SK-N-SH (cell line): ENCODE measurements at regions not wholly inside any gene's neighbourhood (a gene's known extent, or its start where the extent isn't known, plus 50 kb on each side); places are given as distances from the start of the nearest gene placed in this dataset.
A peak's percentile ranks its signal among the peaks of the same experiment; 100 is the strongest.

Experiments used
- CTCF ChIA-PET: fragments of 300-600, 350-600 bp; formaldehyde crosslinking; extraction: SDS; loops from one replicate; lab custom pipeline; 2021; lab: Yijun Ruan, JAX
- POLR2A ChIA-PET: fragments of 350-600 bp; sonication (Branson Sonifier 250); formaldehyde crosslinking; extraction: SDS; loops from one replicate; lab custom pipeline; 2020; ENCODE audit warnings: antibody characterized with exemption, inconsistent platforms; lab: Yijun Ruan, JAX
- DNase-seq: peaks from one replicate; pipeline ENCODE4 v3.0.0; 2012
- H2AFZ ChIP-seq: fragments of 200-600 bp; sonication (generic); 2 replicates; pipeline ENCODE4 v1.8.1; 2016; ENCODE audit warnings: antibody characterized with exemption, mild to moderate bottlenecking, low read depth
- H3F3A ChIP-seq: fragments of 200-600 bp; sonication (generic); replicated peaks from 2 replicates; pipeline ENCODE3; 2016; ENCODE audit warnings: antibody characterized with exemption, mild to moderate bottlenecking; ENCODE audit not compliant: insufficient read depth
- H3K27ac ChIP-seq, 2 experiments: fragments of 200-500 bp in 1 of 2; fragments of 200-600 bp in 1 of 2; sonication (Bioruptor generic) in 1 of 2; sonication (generic), shearing (Covaris generic) in 1 of 2; 2 replicates each; pipeline versions ENCODE4 v1.5.1 to v1.6.1; 2014 to 2016; ENCODE audit warnings: low read depth in 2 of 2, inconsistent platforms in 1 of 2, low read length in 1 of 2, mild to moderate bottlenecking in 1 of 2, mixed read lengths in 1 of 2
- H3K27me3 ChIP-seq: fragments of 200-600 bp; sonication (generic), shearing (Covaris generic); 2 replicates; pipeline ENCODE4 v1.6.1; 2016; ENCODE audit warnings: mixed run types; ENCODE audit not compliant: insufficient read depth
- H3K36me3 ChIP-seq, 2 experiments: fragments of 200-500 bp in 1 of 2; fragments of 200-600 bp in 1 of 2; sonication (Bioruptor generic) in 1 of 2; sonication (generic) in 1 of 2; replicated peaks in 1 of 2; 2 replicates each; pipeline versions ENCODE3 to v1.5.1; 2014 to 2016; ENCODE audit warnings: low read length in 1 of 2, mild to moderate bottlenecking in 1 of 2; ENCODE audit not compliant: insufficient read depth in 2 of 2, control insufficient read depth in 1 of 2
- H3K4me1 ChIP-seq, 2 experiments: fragments of 200-500 bp in 1 of 2; fragments of 200-600 bp in 1 of 2; sonication (Bioruptor generic) in 1 of 2; sonication (generic), shearing (Covaris generic) in 1 of 2; 2 replicates each; pipeline versions ENCODE4 v1.5.1 to v1.6.1; 2014 to 2016; ENCODE audit warnings: low read depth in 1 of 2, low read length in 1 of 2, mixed run types in 1 of 2; ENCODE audit not compliant: insufficient read depth in 2 of 2, control insufficient read depth in 1 of 2
- H3K4me2 ChIP-seq: fragments of 200-600 bp; sonication (generic), shearing (Covaris generic); 2 replicates; pipeline ENCODE4 v1.6.1; 2017; ENCODE audit warnings: mixed run types
- H3K4me3 ChIP-seq, 2 experiments: fragments of 200-500 bp in 1 of 2; fragments of 200-600 bp in 1 of 2; sonication (Bioruptor generic) in 1 of 2; sonication (generic), shearing (Covaris generic) in 1 of 2; 2 replicates each; pipeline versions ENCODE4 v1.5.1 to v1.8.1; 2014 to 2016; ENCODE audit warnings: low read depth in 2 of 2, inconsistent platforms in 1 of 2, low read length in 1 of 2, mild to moderate bottlenecking in 1 of 2, mixed read lengths in 1 of 2, moderate library complexity in 1 of 2
- H3K79me2 ChIP-seq: fragments of 200-600 bp; sonication (generic); 2 replicates; pipeline ENCODE4 v1.8.1; 2017; ENCODE audit warnings: mild to moderate bottlenecking; ENCODE audit not compliant: insufficient read depth
- H3K9ac ChIP-seq: fragments of 200-600 bp; sonication (generic); 2 replicates; pipeline ENCODE4 v1.6.1; 2017; ENCODE audit warnings: mixed run types
- H3K9me2 ChIP-seq: fragments of 200-600 bp; sonication (generic); 2 replicates; pipeline ENCODE4 v1.6.1; 2017; ENCODE audit warnings: mixed run types
- H3K9me3 ChIP-seq: fragments of 200-600 bp; sonication (generic); 2 replicates; pipeline ENCODE4 v1.6.1; 2017; ENCODE audit warnings: mixed run types, mild to moderate bottlenecking, moderate library complexity
- H4K20me1 ChIP-seq: fragments of 200-600 bp; sonication (generic); 2 replicates; pipeline ENCODE4 v1.6.1; 2017; ENCODE audit warnings: mild to moderate bottlenecking, mixed run types; ENCODE audit not compliant: insufficient read depth
- CTCF ChIP-seq: fragments of 200-600 bp; sonication (generic); IDR thresholded peaks from 2 replicates; pipeline ENCODE4 v1.6.1; 2017; ENCODE audit warnings: antibody characterized with exemption, mild to moderate bottlenecking, moderate library complexity
- GABPA ChIP-seq: IDR thresholded peaks from 2 replicates; pipeline ENCODE4 v1.4.0; 2012; ENCODE audit warnings: low read depth, mild to moderate bottlenecking
- MAX ChIP-seq: IDR thresholded peaks from 2 replicates; pipeline ENCODE4 v1.4.0; 2012; ENCODE audit warnings: low read depth
- MXI1 ChIP-seq: IDR thresholded peaks from 2 replicates; pipeline ENCODE4 v1.6.1; 2012; ENCODE audit warnings: mild to moderate bottlenecking, low read depth, low read length, improper control_type of control experiment
- NFIC ChIP-seq: IDR thresholded peaks from 2 replicates; pipeline ENCODE4 v1.4.0; 2012; ENCODE audit warnings: borderline replicate concordance
- NRF1 ChIP-seq: IDR thresholded peaks from 2 replicates; pipeline ENCODE4 v1.6.1; 2012; ENCODE audit warnings: low read depth, mild to moderate bottlenecking, low read length
- PBX3 ChIP-seq: IDR thresholded peaks from 2 replicates; pipeline ENCODE4; 2012
- RAD21 ChIP-seq: IDR thresholded peaks from 2 replicates; pipeline ENCODE4 v1.6.1; 2012; ENCODE audit warnings: mild to moderate bottlenecking, low read length
- RFX5 ChIP-seq: IDR thresholded peaks from 2 replicates; pipeline ENCODE4 v1.6.1; 2012; ENCODE audit warnings: mild to moderate bottlenecking, improper control_type of control experiment, low read length
- SMC3 ChIP-seq: IDR thresholded peaks from 2 replicates; pipeline ENCODE4 v1.6.1; 2012; ENCODE audit warnings: low read depth, low read length, improper control_type of control experiment
- TAF1 ChIP-seq: IDR thresholded peaks from 2 replicates; pipeline ENCODE4 v1.6.1; 2012; ENCODE audit warnings: low read depth, mild to moderate bottlenecking, low read length, moderate library complexity, borderline replicate concordance
- TEAD4 ChIP-seq: IDR thresholded peaks from 2 replicates; pipeline ENCODE4 v1.4.0; 2012; ENCODE audit warnings: mild to moderate bottlenecking, borderline replicate concordance; ENCODE audit not compliant: insufficient read depth
- WGBS: methylation state at CpG from one replicate; pipeline ENCODE4 v1.1.6; 2017; ENCODE audit warnings: low lambda C conversion rate; 5-methylcytosine and 5-hydroxymethylcytosine counted together

- no peaks in the 10 kb centered on the region for H3F3A ChIP-seq
- H3K27ac ChIP-seq, result no peak overlapping the region
- ChIA-PET POLR2A (interaction anchor here (0.6 kb wide), 1 partner anchor 18 kb away, joined by 3 read pairs; no protein-coding TSS in a partner anchor), CTCF (interaction anchor here (0.9 to 1.3 kb wide), 9 partner anchors 10 to 112 kb away, joined by 3 to 4 read pairs (median 3); no protein-coding TSS in a partner anchor)
- no peaks in the 10 kb centered on the region for H3K36me3 ChIP-seq
- no peak overlapping the region for H3K9ac ChIP-seq
- no peaks in the 10 kb centered on the region; the same call in 1 of the 2 replicates for H3K27me3 ChIP-seq
- no peak overlapping the region for H3K4me2 ChIP-seq
- DNase-seq, result no peak
- WGBS, result 54% methylated on average over 7 of the region's 11 CpGs
- TF ChIP-seq RFX5 (no peak), NFIC (no peak), SMC3 (no peak), TAF1 (no peak), CTCF (no peak), PBX3 (no peak), TEAD4 (no peak), RAD21 (no peak), GABPA (no peak), NRF1 (no peak), MAX (no peak)
- H4K20me1 ChIP-seq, result no peaks in the 10 kb centered on the region
- no peaks in the 10 kb centered on the region for H3K4me1 ChIP-seq
- no peaks in the 10 kb centered on the region for H3K79me2 ChIP-seq
- no peaks in the 10 kb centered on the region for H3K9me3 ChIP-seq
- H3K9me2 ChIP-seq, result no peaks in the 10 kb centered on the region
- H2AFZ ChIP-seq, result no peak overlapping the region
- no peak overlapping the region for H3K4me3 ChIP-seq
Observed at GRCh38 chr11:44426958-44427357, 117.0 kb upstream of the ALX4 start.

GRCh38 chr11:44427432-44427831 lies 117.5 kb upstream of the ALX4 start:
- POLR2A ChIA-PET, result interaction anchor here (0.6 kb wide), 1 partner anchor 18 kb away, joined by 3 read pairs; no protein-coding TSS in a partner anchor
- no peak overlapping the region for H3K4me3 ChIP-seq
- no peaks in the 10 kb centered on the region for H3K36me3 ChIP-seq
- H2AFZ ChIP-seq, result no peak overlapping the region
- H3K4me2 ChIP-seq, result no peak overlapping the region
- CTCF ChIA-PET, result interaction anchor here (0.6 to 1.3 kb wide), 9 partner anchors 10 to 112 kb away, joined by 3 to 4 read pairs (median 3); no protein-coding TSS in a partner anchor
- no peaks in the 10 kb centered on the region; the same call in 1 of the 2 replicates for H3K27me3 ChIP-seq
- DNase-seq, result no peak
- WGBS, result 57% methylated on average over 8 of the region's 8 CpGs
- H3K4me1 ChIP-seq, result no peaks in the 10 kb centered on the region
- no peaks in the 10 kb centered on the region for H3K9me3 ChIP-seq
- H3K9me2 ChIP-seq, result no peaks in the 10 kb centered on the region
- TF ChIP-seq MXI1 (no peak), CTCF (peak; percentile 38)
- H3K79me2 ChIP-seq, result no peaks in the 10 kb centered on the region
- no peaks in the 10 kb centered on the region for H3F3A ChIP-seq
- no peak overlapping the region for H3K27ac ChIP-seq
- no peaks in the 10 kb centered on the region for H4K20me1 ChIP-seq
- H3K9ac ChIP-seq, result no peak overlapping the region
